ENCODE measurements at regions not wholly inside any gene's neighbourhood (a gene's known extent, or its start where the extent isn't known, plus 50 kb on each side); places are given as distances from the start of the nearest gene placed in this dataset.
A peak's percentile ranks its signal among the peaks of the same experiment; 100 is the strongest.

- DNase-seq (ENCODE audit: low spot score): no peak
Measured at GRCh38 chr4:174438711-174439110, 83.6 kb downstream of the HPGD start.

- no peak for DNase-seq (ENCODE audit: low spot score)
Measured at GRCh38 chr4:174437749-174438148, 84.5 kb downstream of the HPGD start.

- DNase-seq (ENCODE audit: low spot score): no peak
Measured at GRCh38 chr4:174437324-174437723, 85.0 kb downstream of the HPGD start.

- no peak for DNase-seq (ENCODE audit: low spot score)
Measured at GRCh38 chr4:174436377-174436776, 85.9 kb downstream of the HPGD start.

- no peak for DNase-seq (ENCODE audit: low spot score)
Measured at GRCh38 chr4:174435974-174436373, 86.3 kb downstream of the HPGD start.

GRCh38 chr4:174434455-174434854, 87.8 kb downstream of the HPGD start:
- DNase-seq (ENCODE audit: low spot score): no peak

GRCh38 chr4:174430576-174430975, 91.7 kb downstream of the HPGD start:
- no peak for DNase-seq (ENCODE audit: low spot score)

- DNase-seq (ENCODE audit: low spot score): no peak
Measured at GRCh38 chr4:174429701-174430410, 92.4 kb downstream of the HPGD start.

GRCh38 chr4:174427571-174428140, 94.6 kb downstream of the HPGD start:
- no peak for DNase-seq (ENCODE audit: low spot score)

GRCh38 chr4:174425669-174426068, 96.6 kb downstream of the HPGD start:
- DNase-seq (ENCODE audit: low spot score): no peak

- DNase-seq (ENCODE audit: low spot score): peak; percentile 16
Measured at GRCh38 chr4:174423257-174423944, 98.9 kb downstream of the HPGD start.

- no peak for DNase-seq (ENCODE audit: low spot score)
Measured at GRCh38 chr4:174422893-174423256, 99.4 kb downstream of the HPGD start.

- no peak for DNase-seq (ENCODE audit: low spot score)
Measured at GRCh38 chr4:174420316-174420715, 102.0 kb downstream of the HPGD start.

- DNase-seq (ENCODE audit: low spot score): no peak
Measured at GRCh38 chr4:174418640-174419212, 103.6 kb downstream of the HPGD start.

GRCh38 chr4:174408841-174409552, 113.3 kb downstream of the HPGD start:
- no peak for DNase-seq (ENCODE audit: low spot score)

- no peak for DNase-seq (ENCODE audit: low spot score)
Measured at GRCh38 chr4:174406383-174406782, 115.9 kb downstream of the HPGD start.

GRCh38 chr4:174405923-174406322, 116.4 kb downstream of the HPGD start:
- no peak for DNase-seq (ENCODE audit: low spot score)

- no peak for DNase-seq (ENCODE audit: low spot score)
Measured at GRCh38 chr4:174404677-174405076, 117.6 kb downstream of the HPGD start.

GRCh38 chr4:174403177-174403543, 119.1 kb downstream of the HPGD start:
- no peak for DNase-seq (ENCODE audit: low spot score)

GRCh38 chr4:174402470-174403176, 118.9 kb downstream of the CEP44 start:
- no peak for DNase-seq (ENCODE audit: low spot score)

GRCh38 chr4:174401471-174402130, 117.9 kb downstream of the CEP44 start:
- DNase-seq (ENCODE audit: low spot score): no peak

All from Ammon's horn (tissue), 1 donor.